Motor neuron (in vitro differentiated cells): ENCODE measurements at regions not wholly inside any gene's neighbourhood (a gene's known extent, or its start where the extent isn't known, plus 50 kb on each side); places are given as distances from the start of the nearest gene placed in this dataset.
"Not testable (repeated sequence)": the region's sequence is repeated elsewhere in the genome, so short reads cannot be mapped to it uniquely, and the experiment has no call there.

Source experiments
- ATAC-seq, 8 experiments: fragments of 200-7000 bp; cut with Tn5 transposase; replicated peaks in 6 of 8; 2 replicates each; pipeline ENCODE4 v1.8.0; 2021; ENCODE audit warnings: mild to moderate bottlenecking in 8 of 8, moderate library complexity in 8 of 8
- H3K27ac ChIP-seq, 2 donors: fragments of 250-450 bp; sonication (Bioruptor Pico); 2 replicates each; pipeline ENCODE4 v1.9.0; 2021; ENCODE audit warnings: antibody characterized with exemption in 2 of 2, mild to moderate bottlenecking in 2 of 2, moderate library complexity in 1 of 2
- H3K4me1 ChIP-seq, 2 donors: fragments of 250-450 bp; sonication (Bioruptor Pico); replicated peaks in 1 of 2; 2 replicates each; pipeline ENCODE4 v1.6.1; 2021; ENCODE audit warnings: antibody characterized with exemption in 2 of 2, mild to moderate bottlenecking in 2 of 2, moderate library complexity in 1 of 2
- H3K4me3 ChIP-seq, 5 donors: fragments of 250-450 bp; sonication (Bioruptor Pico); 2 replicates each; pipeline ENCODE4 v1.9.0; 2021; ENCODE audit warnings: antibody characterized with exemption in 5 of 5, mild to moderate bottlenecking in 5 of 5, moderate library complexity in 4 of 5
- WGBS, 10 experiments: fragments of 450-650 bp; shearing (Covaris generic); methylation state at CpG; one replicate each; pipeline ENCODE4 v1.0.0; 2022; 5-methylcytosine and 5-hydroxymethylcytosine counted together
- in situ Hi-C, 9 experiments: fragments of 400-800 bp; cut with MboI; loops; one replicate each; pipeline ENCODE4 v1.15.0; 2021; ENCODE audit warnings: low sequenced_read_pairs in 9 of 9, low pct_unique_long_range_greater_than_20kb in 2 of 9; ENCODE audit not compliant: unreplicated experiment in 9 of 9

- in situ Hi-C loops, H3K4me3 ChIP-seq, ATAC-seq, H3K27ac ChIP-seq, H3K4me1 ChIP-seq: not testable (repeated sequence)
- no CpG with 5 or more reads among the region's 8 CpGs for WGBS, 10 experiments
Measured at GRCh38 chr7:51389952-51390351, 73.3 kb upstream of the COBL start.

GRCh38 chr7:51389216-51389812 is 72.7 kb upstream of the COBL start:
- ATAC-seq, H3K4me3 ChIP-seq: not testable (repeated sequence)
- WGBS, 10 experiments: 0 to 100% (median 92%) methylated on average over 2 to 7 of the region's 22 CpGs; no CpG with 5 or more reads in 6 of the 10 experiments

GRCh38 chr7:51388241-51388640 is 71.6 kb upstream of the COBL start:
- H3K4me1 ChIP-seq, ATAC-seq, H3K27ac ChIP-seq, in situ Hi-C loops, H3K4me3 ChIP-seq: not testable (repeated sequence)
- WGBS, 10 experiments: 80% methylated on average over 1 of the region's 16 CpGs; no CpG with 5 or more reads in 9 of the 10 experiments

More at GRCh38 chr7:51389216-51389812, 72.7 kb upstream of the COBL start:
- H3K4me1 ChIP-seq, in situ Hi-C loops, H3K27ac ChIP-seq: not testable (repeated sequence)

GRCh38 chr7:51386806-51387568 is 70.4 kb upstream of the COBL start:
- H3K27ac ChIP-seq, ATAC-seq, H3K4me1 ChIP-seq, in situ Hi-C loops, H3K4me3 ChIP-seq: not testable (repeated sequence)
- WGBS, 10 experiments: no CpG with 5 or more reads among the region's 34 CpGs

GRCh38 chr7:51386184-51386583 is 69.6 kb upstream of the COBL start:
- H3K4me3 ChIP-seq, ATAC-seq, H3K27ac ChIP-seq, in situ Hi-C loops, H3K4me1 ChIP-seq: not testable (repeated sequence)
- 0 to 100% (median 36%) methylated on average over 1 to 4 of the region's 17 CpGs; no CpG with 5 or more reads in 6 of the 10 experiments for WGBS, 10 experiments

- WGBS, 10 experiments: no CpG with 5 or more reads among the region's 7 CpGs
- in situ Hi-C loops, ATAC-seq: not testable (repeated sequence)
Measured at GRCh38 chr7:51382243-51382642, 65.6 kb upstream of the COBL start.

GRCh38 chr7:51376420-51377092 is 59.9 kb upstream of the COBL start:
- no peak overlapping the region for H3K4me3 ChIP-seq
- H3K4me1 ChIP-seq: no peaks in the 10 kb centered on the region
- peak in 7 of 8 experiments; percentile 45 to 79 (median 64) for ATAC-seq
- in situ Hi-C loops: no loop called here
- WGBS, 10 experiments: 56 to 96% (median 89%) methylated on average over 1 to 4 of the region's 4 CpGs; no CpG with 5 or more reads in 3 of the 10 experiments
- H3K27ac ChIP-seq: no peak overlapping the region

More at GRCh38 chr7:51382243-51382642, 65.6 kb upstream of the COBL start:
- not testable (repeated sequence) for H3K4me1 ChIP-seq, H3K27ac ChIP-seq, H3K4me3 ChIP-seq

GRCh38 chr7:51374936-51375335 is 58.3 kb upstream of the COBL start:
- no peak for ATAC-seq
- no peak overlapping the region for H3K27ac ChIP-seq
- H3K4me1 ChIP-seq: no peaks in the 10 kb centered on the region
- H3K4me3 ChIP-seq: no peak overlapping the region
- in situ Hi-C loops: loop anchor here in 5 of 9 experiments (25.0 kb wide), 4 partner anchors 138 to 913 kb away; partner anchors contain the start of gene FIGNL1 (in 1 of the 5)
- WGBS, 10 experiments: 24 to 90% (median 81%) methylated on average over 1 to 4 of the region's 4 CpGs; no CpG with 5 or more reads in 1 of the 10 experiments

- ATAC-seq, H3K4me3 ChIP-seq, H3K4me1 ChIP-seq, H3K27ac ChIP-seq: not testable (repeated sequence)
- WGBS, 10 experiments: 25% methylated on average over 1 of the region's 2 CpGs; no CpG with 5 or more reads in 9 of the 10 experiments
- in situ Hi-C loops: loop anchor here in 5 of 9 experiments (25.0 kb wide), 4 partner anchors 136 to 911 kb away; partner anchors contain the start of gene FIGNL1 (in 1 of the 5)
Measured at GRCh38 chr7:51373607-51374006, 57.0 kb upstream of the COBL start.

- WGBS, 10 experiments: 0 to 54% (median 24%) methylated on average over 2 to 3 of the region's 3 CpGs; no CpG with 5 or more reads in 6 of the 10 experiments
- in situ Hi-C loops: loop anchor here in 6 of 9 experiments (10.0 to 25.0 kb wide), 5 partner anchors 132 to 907 kb away; partner anchors contain the start of gene FIGNL1 (in 1 of the 6)
- ATAC-seq: peak in 3 of 8 experiments; percentile 11 to 42 (median 19)
- Histone ChIP-seq H3K27ac (no peak overlapping the region), H3K4me3 (no peak overlapping the region), H3K4me1 (no peaks in the 10 kb centered on the region)
Measured at GRCh38 chr7:51369746-51370145, 53.1 kb upstream of the COBL start.

- H3K27ac ChIP-seq, ATAC-seq, H3K4me3 ChIP-seq, H3K4me1 ChIP-seq: not testable (repeated sequence)
- whole genome bisulfite sequencing, 10 experiments: 50 to 100% methylated on average over 1 to 2 of the region's 3 CpGs; no CpG with 5 or more reads in 8 of the 10 experiments
- in situ Hi-C loops: loop anchor here in 6 of 9 experiments (10.0 to 25.0 kb wide), 5 partner anchors 132 to 907 kb away; partner anchors contain the start of gene FIGNL1 (in 1 of the 6)
Measured at GRCh38 chr7:51369228-51369627, 52.6 kb upstream of the COBL start.

GRCh38 chr7:51368334-51368733 is 51.7 kb upstream of the COBL start:
- WGBS, 10 experiments: 0 to 100% (median 76%) methylated on average over 1 of the region's 1 CpG; no CpG with 5 or more reads in 6 of the 10 experiments
- H3K4me3 ChIP-seq: no peak overlapping the region
- no peak overlapping the region for H3K27ac ChIP-seq
- no peaks in the 10 kb centered on the region for H3K4me1 ChIP-seq
- in situ Hi-C loops: loop anchor here in 6 of 9 experiments (10.0 to 25.0 kb wide), 5 partner anchors 131 to 906 kb away; partner anchors contain the start of gene FIGNL1 (in 1 of the 6)
- peak in 3 of 8 experiments; percentile 33 to 68 (median 52) for ATAC-seq
